B cell (primary cell): ENCODE measurements at regions not wholly inside any gene's neighbourhood (a gene's known extent, or its start where the extent isn't known, plus 50 kb on each side); places are given as distances from the start of the nearest gene placed in this dataset.

ENCODE experiments used
- ATAC-seq: fragments of 200-7000 bp; cut with Tn5 transposase; one replicate; pipeline ENCODE4 v1.10.0; 2021; ENCODE audit warnings: low read depth, mild to moderate bottlenecking, moderate number of reproducible peaks, moderate library complexity
- CTCF ChIA-PET: fragments of 350-600 bp; sonication (Branson Sonifier 250); formaldehyde crosslinking; loops from one replicate; lab custom pipeline; 2021; ENCODE audit warnings: antibody characterized with exemption, inconsistent platforms; lab: Charles Lee
- POLR2A ChIA-PET: fragments of 350-600 bp; sonication (Branson Sonifier 250); formaldehyde crosslinking; loops from one replicate; lab custom pipeline; 2021; ENCODE audit warnings: antibody characterized with exemption; lab: Charles Lee
- DNase-seq: peaks from one replicate; pipeline ENCODE4 v3.0.0; 2013
- H2AFZ ChIP-seq: 2 replicates; pipeline ENCODE4 v1.6.1; 2012; ENCODE audit warnings: mild to moderate bottlenecking, low read depth, low read length; ENCODE audit not compliant: insufficient read depth, poor library complexity, severe bottlenecking
- H3K27ac ChIP-seq, 2 donors: 1 replicate in 1 of 2; 2 replicates in 1 of 2; pipeline ENCODE4 v1.5.1; 2012 to 2013; ENCODE audit warnings: low read length in 2 of 2, mild to moderate bottlenecking in 2 of 2, moderate library complexity in 1 of 2
- H3K27me3 ChIP-seq, 4 experiments: fragments of 200-600 bp in 1 of 4; sonication (generic) in 1 of 4; replicated peaks in 1 of 4; 1 replicate in 2 of 4; 2 replicates in 2 of 4; pipeline versions ENCODE4 v1.6.1 to v1.7.0; 2013 to 2016; ENCODE audit warnings: low read length in 3 of 4, mild to moderate bottlenecking in 2 of 4, mixed read lengths in 1 of 4, moderate library complexity in 1 of 4; ENCODE audit not compliant: insufficient read depth in 4 of 4, control insufficient read depth in 3 of 4; ENCODE audit errors: control extremely low read depth in 1 of 4
- H3K36me3 ChIP-seq, 2 experiments: replicated peaks in 1 of 2; 1 replicate in 1 of 2; 2 replicates in 1 of 2; pipeline versions ENCODE4 v1.6.1 to v1.7.1; 2013; ENCODE audit warnings: low read length in 1 of 2; ENCODE audit not compliant: insufficient read depth in 2 of 2, control insufficient read depth in 1 of 2; ENCODE audit errors: control extremely low read depth in 1 of 2, extremely low read depth in 1 of 2
- H3K4me1 ChIP-seq, 2 donors: fragments of 200-600 bp in 1 of 2; sonication (generic) in 1 of 2; 1 replicate in 1 of 2; 2 replicates in 1 of 2; pipeline versions ENCODE4 v1.5.1 to v1.6.1; 2013 to 2017; ENCODE audit warnings: low read length in 2 of 2; ENCODE audit not compliant: control insufficient read depth in 2 of 2, insufficient read depth in 2 of 2
- H3K4me2 ChIP-seq: replicated peaks from 2 replicates; pipeline ENCODE3; 2012; ENCODE audit warnings: mild to moderate bottlenecking, low read depth, low read length; ENCODE audit not compliant: poor library complexity, severe bottlenecking
- H3K4me3 ChIP-seq, 5 experiments: fragments of 200-600 bp in 1 of 5; sonication (generic) in 1 of 5; 1 replicate in 3 of 5; 2 replicates in 2 of 5; pipeline versions ENCODE4 v1.5.1 to v1.7.0; 2011 to 2016; ENCODE audit warnings: low read length in 4 of 5, mild to moderate bottlenecking in 4 of 5, low read depth in 2 of 5, control low read depth in 1 of 5, moderate library complexity in 1 of 5; ENCODE audit not compliant: insufficient read depth in 1 of 5; ENCODE audit errors: control extremely low read depth in 1 of 5, extremely low read depth in 1 of 5
- H3K79me2 ChIP-seq: fragments of 200-600 bp; sonication (generic); one replicate; pipeline ENCODE4 v1.6.0; 2016; ENCODE audit warnings: low read length; ENCODE audit not compliant: control insufficient read depth, insufficient read depth
- H3K9ac ChIP-seq: fragments of 200-600 bp; sonication (generic); 2 replicates; pipeline ENCODE4 v1.6.1; 2017; ENCODE audit warnings: mild to moderate bottlenecking, low read length, moderate library complexity
- H3K9me3 ChIP-seq, 3 donors: one replicate each; pipeline versions ENCODE4 v1.6.1 to v1.7.1; 2013; ENCODE audit warnings: low read length in 2 of 3; ENCODE audit not compliant: control insufficient read depth in 2 of 3, insufficient read depth in 1 of 3; ENCODE audit errors: control extremely low read depth in 1 of 3
- H4K20me1 ChIP-seq: 2 replicates; pipeline ENCODE4 v1.6.0; 2012; ENCODE audit warnings: mild to moderate bottlenecking, low read length; ENCODE audit not compliant: insufficient read depth, control insufficient read depth, poor library complexity, severe bottlenecking
- H3K27ac Mint-ChIP-seq: one replicate; pipeline ENCODE4 v1.8.0; 2021; ENCODE audit warnings: mixed read lengths
- H3K27me3 Mint-ChIP-seq: one replicate; pipeline ENCODE4 v1.8.0; 2021; ENCODE audit warnings: mixed read lengths
- H3K4me1 Mint-ChIP-seq: one replicate; pipeline ENCODE4 v1.8.0; 2021; ENCODE audit warnings: mixed read lengths
- H3K4me3 Mint-ChIP-seq: one replicate; pipeline ENCODE4 v1.8.0; 2021; ENCODE audit warnings: mixed read lengths
- H3K9me3 Mint-ChIP-seq: one replicate; pipeline ENCODE4 v1.8.0; 2022; ENCODE audit warnings: mixed read lengths; ENCODE audit not compliant: insufficient read depth
- EZH2 ChIP-seq: IDR thresholded peaks from 2 replicates; pipeline ENCODE4 v1.6.1; 2012; ENCODE audit warnings: borderline replicate concordance, low read depth, mild to moderate bottlenecking, moderate library complexity, low read length; ENCODE audit not compliant: insufficient read depth, poor library complexity, severe bottlenecking
- WGBS: methylation state at CpG from one replicate; pipeline ENCODE4 v1.1.5; 2013; ENCODE audit warnings: missing lambda C conversion rate; ENCODE audit not compliant: insufficient coverage; 5-methylcytosine and 5-hydroxymethylcytosine counted together
- intact Hi-C: fragments of 100-400 bp; cut with micrococcal nuclease; formaldehyde crosslinking; loops from one replicate; pipeline ENCODE4 v1.10.0; 2022
- TF ChIP-seq, protein P1 (sequence below): fragments of 200-600 bp; IDR thresholded peaks from one replicate; pipeline ENCODE4 v1.8.0; 2022; ENCODE audit warnings: antibody characterized with exemption, mild to moderate bottlenecking

DNA sequence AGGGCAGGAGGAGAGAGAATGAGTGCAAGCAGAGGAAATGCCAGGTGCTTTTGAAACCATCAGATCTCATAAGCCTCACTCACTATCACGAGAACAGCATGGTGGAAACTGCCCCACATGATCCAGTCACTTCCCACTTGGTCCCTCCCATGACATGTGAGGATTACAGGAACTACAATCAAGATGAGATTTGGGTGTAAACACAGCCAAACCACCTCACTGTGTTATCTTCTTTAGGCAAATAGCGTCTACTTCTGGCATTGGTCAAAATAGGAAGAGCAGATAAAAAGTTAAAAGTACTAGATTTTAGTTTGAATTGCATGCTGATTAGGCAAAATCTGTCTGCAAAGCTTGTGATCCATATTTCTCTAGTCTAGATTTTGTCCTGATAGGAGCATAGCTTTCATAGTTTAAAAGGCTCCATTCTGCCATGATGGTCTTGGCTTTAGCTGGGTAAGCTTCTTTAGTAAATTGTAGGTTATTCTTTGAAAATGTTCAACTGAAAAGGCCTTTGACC is 267.5 kb downstream of the NKX6-1 start:
- POLR2A ChIA-PET: no interaction called here
- ATAC-seq: no peak
- TF ChIP-seq, protein P1, sequence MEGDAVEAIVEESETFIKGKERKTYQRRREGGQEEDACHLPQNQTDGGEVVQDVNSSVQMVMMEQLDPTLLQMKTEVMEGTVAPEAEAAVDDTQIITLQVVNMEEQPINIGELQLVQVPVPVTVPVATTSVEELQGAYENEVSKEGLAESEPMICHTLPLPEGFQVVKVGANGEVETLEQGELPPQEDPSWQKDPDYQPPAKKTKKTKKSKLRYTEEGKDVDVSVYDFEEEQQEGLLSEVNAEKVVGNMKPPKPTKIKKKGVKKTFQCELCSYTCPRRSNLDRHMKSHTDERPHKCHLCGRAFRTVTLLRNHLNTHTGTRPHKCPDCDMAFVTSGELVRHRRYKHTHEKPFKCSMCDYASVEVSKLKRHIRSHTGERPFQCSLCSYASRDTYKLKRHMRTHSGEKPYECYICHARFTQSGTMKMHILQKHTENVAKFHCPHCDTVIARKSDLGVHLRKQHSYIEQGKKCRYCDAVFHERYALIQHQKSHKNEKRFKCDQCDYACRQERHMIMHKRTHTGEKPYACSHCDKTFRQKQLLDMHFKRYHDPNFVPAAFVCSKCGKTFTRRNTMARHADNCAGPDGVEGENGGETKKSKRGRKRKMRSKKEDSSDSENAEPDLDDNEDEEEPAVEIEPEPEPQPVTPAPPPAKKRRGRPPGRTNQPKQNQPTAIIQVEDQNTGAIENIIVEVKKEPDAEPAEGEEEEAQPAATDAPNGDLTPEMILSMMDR: no peak
- TF ChIP-seq EZH2: no peak

DNA sequence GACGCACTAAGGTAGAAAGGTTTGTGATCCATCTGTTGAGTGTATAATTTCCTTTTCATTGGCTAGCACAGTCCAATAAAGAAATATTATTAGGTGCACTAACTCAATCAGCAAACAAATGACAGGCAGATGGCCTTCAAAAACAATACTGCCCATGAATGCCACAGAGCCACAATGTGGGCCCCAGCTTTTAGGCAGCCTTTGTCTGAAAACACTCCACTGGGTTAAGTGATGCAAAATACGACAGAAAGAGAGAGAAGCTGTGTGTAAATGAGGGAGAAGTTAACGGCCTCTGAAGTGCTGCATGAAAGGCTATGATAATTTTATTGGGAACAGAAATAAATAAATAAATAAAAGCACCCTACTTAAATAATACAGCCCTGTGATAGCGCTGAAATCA is 274.6 kb downstream of the NKX6-1 start:
- Mint-ChIP-seq H3K27me3 (no peaks in the 10 kb centered on the region), H3K4me1 (no peaks in the 10 kb centered on the region), H3K27ac (no peak overlapping the region), H3K4me3 (no peak overlapping the region), H3K9me3 (no peaks in the 10 kb centered on the region)
- no peaks in the 10 kb centered on the region for H3K79me2 ChIP-seq
- H4K20me1 ChIP-seq: no peaks in the 10 kb centered on the region
- no CpG with 5 or more reads among the region's 4 CpGs for WGBS
- H3K4me3 ChIP-seq: no peak overlapping the region
- no peak overlapping the region for H3K9ac ChIP-seq
- no peak for TF ChIP-seq EZH2
- TF ChIP-seq, protein P1: no peak
- H3K4me2 ChIP-seq: no peak overlapping the region
- ATAC-seq: no peak
- DNase-seq: no peak
- H3K27me3 ChIP-seq: no peaks in the 10 kb centered on the region
- ChIA-PET CTCF (no interaction called here), POLR2A (no interaction called here)
- H3K36me3 ChIP-seq: no peaks in the 10 kb centered on the region
- no peaks in the 10 kb centered on the region for H3K4me1 ChIP-seq
- intact Hi-C loops: no loop called here
- H3K27ac ChIP-seq: no peak overlapping the region
- H2AFZ ChIP-seq: no peak overlapping the region
- H3K9me3 ChIP-seq: no peaks in the 10 kb centered on the region

More for the DNA sequence above, 267.5 kb downstream of the NKX6-1 start:
- no peaks in the 10 kb centered on the region for H4K20me1 ChIP-seq
- WGBS: 83% methylated on average over 1 of the region's 2 CpGs
- no peak overlapping the region for H3K9ac ChIP-seq
- H3K4me1 ChIP-seq: no peaks in the 10 kb centered on the region
- Mint-ChIP-seq H3K27ac (no peak overlapping the region), H3K9me3 (no peaks in the 10 kb centered on the region), H3K4me3 (no peak overlapping the region), H3K27me3 (no peaks in the 10 kb centered on the region), H3K4me1 (no peaks in the 10 kb centered on the region)
- peaks cover 0 to 3% (median 0%) of the 10 kb centered on the region in 3 donors for H3K9me3 ChIP-seq
- H3K27me3 ChIP-seq: no peaks in the 10 kb centered on the region
- no peak overlapping the region for H2AFZ ChIP-seq
- no peaks in the 10 kb centered on the region for H3K79me2 ChIP-seq
- no peak overlapping the region for H3K4me3 ChIP-seq
- intact Hi-C loops: no loop called here
- DNase-seq: no peak
- CTCF ChIA-PET: no interaction called here
- H3K36me3 ChIP-seq: no peaks in the 10 kb centered on the region
- H3K4me2 ChIP-seq: no peak overlapping the region
- no peak overlapping the region for H3K27ac ChIP-seq
